Spleen (tissue), 7 donors: ENCODE measurements at regions not wholly inside any gene's neighbourhood (a gene's known extent, or its start where the extent isn't known, plus 50 kb on each side); places are given as distances from the start of the nearest gene placed in this dataset.

Source experiments
- POLR2A ChIP-seq, 3 donors: fragments of 450-650 bp; IDR thresholded peaks; one replicate each; pipeline ENCODE4 v1.5.1; 2017; ENCODE audit warnings: antibody characterized with exemption in 3 of 3, mild to moderate bottlenecking in 1 of 3
- POLR2AphosphoS5 ChIP-seq, 3 donors: sonication (generic); formaldehyde crosslinking; IDR thresholded peaks; one replicate each; pipeline ENCODE4 v1.5.1; 2017; ENCODE audit warnings: antibody characterized with exemption in 3 of 3
- TF ChIP-seq, protein P1 (sequence below), 11 experiments: fragments of 200-600 bp in 7 of 11; fragments of 450-650 bp in 4 of 11; sonication (generic) in 4 of 11; IDR thresholded peaks in 8 of 11; conservative IDR thresholded peaks in 3 of 11; 1 replicate in 7 of 11; 2 replicates in 4 of 11; pipeline versions ENCODE4 v1.4.0 to v1.8.0; 2016 to 2021; ENCODE audit warnings: antibody characterized with exemption in 11 of 11, inconsistent platforms in 4 of 11, mild to moderate bottlenecking in 1 of 11
- donor health status: DM: no; HTN: no; CAD: no; lungs with moderate emphysema.
- donor health status: DM: no; HTN: no; CAD: no.
- donor health status: DM: no; HTN: no; CAD: no.

DNA sequence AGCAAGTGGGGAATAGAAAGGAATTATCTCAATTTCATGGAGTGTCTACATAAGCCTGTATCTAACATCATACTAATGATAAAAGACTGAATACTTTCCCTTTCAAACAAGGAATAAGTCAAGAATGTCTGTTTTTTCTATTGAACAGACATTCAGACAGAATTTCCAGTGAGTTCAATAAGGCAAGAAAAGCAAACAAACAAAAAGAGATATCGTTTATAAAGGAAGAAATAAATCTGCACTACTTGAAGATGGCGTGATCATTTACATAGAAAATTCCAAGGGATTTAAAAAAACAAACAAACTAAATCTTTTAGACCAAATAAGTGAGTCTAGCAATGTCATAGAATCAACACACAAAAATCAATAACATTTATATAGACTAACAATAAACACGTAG lies 273.1 kb upstream of the FOXG1 start:
- TF ChIP-seq, protein P1, sequence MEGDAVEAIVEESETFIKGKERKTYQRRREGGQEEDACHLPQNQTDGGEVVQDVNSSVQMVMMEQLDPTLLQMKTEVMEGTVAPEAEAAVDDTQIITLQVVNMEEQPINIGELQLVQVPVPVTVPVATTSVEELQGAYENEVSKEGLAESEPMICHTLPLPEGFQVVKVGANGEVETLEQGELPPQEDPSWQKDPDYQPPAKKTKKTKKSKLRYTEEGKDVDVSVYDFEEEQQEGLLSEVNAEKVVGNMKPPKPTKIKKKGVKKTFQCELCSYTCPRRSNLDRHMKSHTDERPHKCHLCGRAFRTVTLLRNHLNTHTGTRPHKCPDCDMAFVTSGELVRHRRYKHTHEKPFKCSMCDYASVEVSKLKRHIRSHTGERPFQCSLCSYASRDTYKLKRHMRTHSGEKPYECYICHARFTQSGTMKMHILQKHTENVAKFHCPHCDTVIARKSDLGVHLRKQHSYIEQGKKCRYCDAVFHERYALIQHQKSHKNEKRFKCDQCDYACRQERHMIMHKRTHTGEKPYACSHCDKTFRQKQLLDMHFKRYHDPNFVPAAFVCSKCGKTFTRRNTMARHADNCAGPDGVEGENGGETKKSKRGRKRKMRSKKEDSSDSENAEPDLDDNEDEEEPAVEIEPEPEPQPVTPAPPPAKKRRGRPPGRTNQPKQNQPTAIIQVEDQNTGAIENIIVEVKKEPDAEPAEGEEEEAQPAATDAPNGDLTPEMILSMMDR (IDR thresholded peaks at IDR 0.05 in 8 of 11, conservative IDR thresholded peaks at IDR 0.05 in 3 of 11): no peak
- TF ChIP-seq POLR2A (IDR thresholded peaks at IDR 0.05) (no peak), POLR2AphosphoS5 (IDR thresholded peaks at IDR 0.05) (no peak)
